Endodermal cell (in vitro differentiated cells): ENCODE measurements at regions not wholly inside any gene's neighbourhood (a gene's known extent, or its start where the extent isn't known, plus 50 kb on each side); places are given as distances from the start of the nearest gene placed in this dataset.

Experiments used
- DNase-seq: peaks from one replicate; pipeline ENCODE4 v3.0.0-alpha.2; 2017
- H3K27ac ChIP-seq: 2 replicates; pipeline ENCODE4 v1.5.1; 2013; ENCODE audit warnings: mild to moderate bottlenecking, low read depth, low read length, moderate library complexity
- H3K27me3 ChIP-seq: 2 replicates; pipeline ENCODE4 v1.6.1; 2013; ENCODE audit warnings: mild to moderate bottlenecking, low read length, moderate library complexity; ENCODE audit not compliant: insufficient read depth, control insufficient read depth, poor library complexity, severe bottlenecking
- H3K36me3 ChIP-seq: 2 replicates; pipeline ENCODE4 v1.7.0; 2013; ENCODE audit warnings: mild to moderate bottlenecking, low read length, moderate library complexity; ENCODE audit not compliant: control insufficient read depth, insufficient read depth
- H3K4me1 ChIP-seq: one replicate; pipeline ENCODE4 v1.7.0; 2013; ENCODE audit warnings: low read length; ENCODE audit not compliant: control insufficient read depth, insufficient read depth
- H3K4me3 ChIP-seq: 2 replicates; pipeline ENCODE4 v1.5.1; 2013; ENCODE audit warnings: mild to moderate bottlenecking, low read length, moderate library complexity
- H3K9ac ChIP-seq: 2 replicates; pipeline ENCODE4 v1.6.1; 2013; ENCODE audit warnings: mild to moderate bottlenecking, low read length, moderate library complexity; ENCODE audit not compliant: poor library complexity, severe bottlenecking; ENCODE audit errors: extremely low read depth
- H3K9me3 ChIP-seq: 2 replicates; pipeline ENCODE4 v1.6.1; 2013; ENCODE audit warnings: mild to moderate bottlenecking, low read length, moderate library complexity; ENCODE audit not compliant: control insufficient read depth
- H3K27ac Mint-ChIP-seq: 2 replicates; pipeline ENCODE4 v1.8.0; 2020; ENCODE audit warnings: mixed read lengths
- H3K27me3 Mint-ChIP-seq: 2 replicates; pipeline ENCODE4 v1.8.0; 2021; ENCODE audit warnings: mild to moderate bottlenecking, mixed read lengths; ENCODE audit not compliant: insufficient read depth
- H3K36me3 Mint-ChIP-seq: 2 replicates; pipeline ENCODE4 v1.8.0; 2020; ENCODE audit warnings: low read depth, mixed read lengths
- H3K4me1 Mint-ChIP-seq: 2 replicates; pipeline ENCODE4 v1.8.0; 2020; ENCODE audit warnings: mixed read lengths
- H3K4me3 Mint-ChIP-seq: 2 replicates; pipeline ENCODE4 v1.8.0; 2020; ENCODE audit warnings: mild to moderate bottlenecking, moderate library complexity, mixed read lengths
- H3K9me3 Mint-ChIP-seq: 2 replicates; pipeline ENCODE4 v1.8.0; 2020; ENCODE audit warnings: mild to moderate bottlenecking, mixed read lengths
- CTCF ChIP-seq: fragments of 200-600 bp; sonication (generic); conservative IDR thresholded peaks from 2 replicates; pipeline ENCODE4 v1.5.0; 2021; ENCODE audit warnings: antibody characterized with exemption, mild to moderate bottlenecking
- WGBS, 2 experiments: methylation state at CpG; one replicate each; pipeline versions ENCODE4 v1.1.5 to v1.1.7; 2013; ENCODE audit warnings: missing lambda C conversion rate in 2 of 2, mixed read lengths in 1 of 2; ENCODE audit not compliant: insufficient coverage in 1 of 2, insufficient read length in 1 of 2; 5-methylcytosine and 5-hydroxymethylcytosine counted together

GRCh38 chr6:164424489-164424888 lies 884.9 kb downstream of the C6orf118 start:
- no peak for DNase-seq
- H3K4me1 ChIP-seq: no peaks in the 10 kb centered on the region
- Mint-ChIP-seq H3K36me3 (peaks cover 6% of the 10 kb centered on the region), H3K4me1 (no peaks in the 10 kb centered on the region), H3K27ac (no peak overlapping the region), H3K27me3 (no peaks in the 10 kb centered on the region), H3K9me3 (peaks cover 37% of the 10 kb centered on the region), H3K4me3 (no peak overlapping the region)
- no peaks in the 10 kb centered on the region for H3K36me3 ChIP-seq
- H3K4me3 ChIP-seq: no peak overlapping the region
- 83 to 89% methylated on average over 2 of the region's 2 CpGs for WGBS, 2 experiments
- no peak overlapping the region for H3K9ac ChIP-seq
- H3K27me3 ChIP-seq: no peaks in the 10 kb centered on the region
- H3K27ac ChIP-seq: no peak overlapping the region
- no peak for TF ChIP-seq CTCF
- peaks cover 17% of the 10 kb centered on the region for H3K9me3 ChIP-seq

- H3K27me3 Mint-ChIP-seq: no peaks in the 10 kb centered on the region
- H3K27ac Mint-ChIP-seq: no peak overlapping the region
- DNase-seq: no peak
- H3K9me3 Mint-ChIP-seq: peaks cover 31% of the 10 kb centered on the region
- H3K27me3 ChIP-seq: no peaks in the 10 kb centered on the region
- H3K36me3 ChIP-seq: no peaks in the 10 kb centered on the region
- TF ChIP-seq CTCF: no peak
- H3K36me3 Mint-ChIP-seq: peaks cover 6% of the 10 kb centered on the region
- no peak overlapping the region for H3K9ac ChIP-seq
- H3K9me3 ChIP-seq: peaks cover 17% of the 10 kb centered on the region
- no peak overlapping the region for H3K4me3 Mint-ChIP-seq
- H3K4me3 ChIP-seq: no peak overlapping the region
- WGBS, 2 experiments: 94 to 100% methylated on average over 1 to 4 of the region's 4 CpGs
- H3K27ac ChIP-seq: no peak overlapping the region
- H3K4me1 ChIP-seq: no peaks in the 10 kb centered on the region
- no peaks in the 10 kb centered on the region for H3K4me1 Mint-ChIP-seq
Observed at GRCh38 chr6:164419099-164419498, 890.3 kb downstream of the C6orf118 start.

- Mint-ChIP-seq H3K27me3 (no peaks in the 10 kb centered on the region), H3K36me3 (peaks cover 6% of the 10 kb centered on the region), H3K27ac (no peak overlapping the region), H3K4me1 (no peaks in the 10 kb centered on the region), H3K9me3 (peaks cover 25% of the 10 kb centered on the region), H3K4me3 (no peak overlapping the region)
- Histone ChIP-seq H3K36me3 (no peaks in the 10 kb centered on the region), H3K4me3 (no peak overlapping the region), H3K27me3 (no peaks in the 10 kb centered on the region), H3K9ac (no peak overlapping the region), H3K4me1 (no peaks in the 10 kb centered on the region), H3K27ac (no peak overlapping the region), H3K9me3 (peaks cover 15% of the 10 kb centered on the region)
- TF ChIP-seq CTCF: no peak
- 94 to 100% methylated on average over 1 to 2 of the region's 2 CpGs for WGBS, 2 experiments
- DNase-seq: no peak
Observed at GRCh38 chr6:164418262-164418588, 891.2 kb downstream of the C6orf118 start.
